NCI-H524 (cell line): ENCODE measurements at regions not wholly inside any gene's neighbourhood (a gene's known extent, or its start where the extent isn't known, plus 50 kb on each side); places are given as distances from the start of the nearest gene placed in this dataset.

ENCODE experiments used
- DNase-seq, 2 experiments: peaks; one replicate each; lab custom pipeline; 2025; lab: John Stamatoyannopoulos, UW

DNA sequence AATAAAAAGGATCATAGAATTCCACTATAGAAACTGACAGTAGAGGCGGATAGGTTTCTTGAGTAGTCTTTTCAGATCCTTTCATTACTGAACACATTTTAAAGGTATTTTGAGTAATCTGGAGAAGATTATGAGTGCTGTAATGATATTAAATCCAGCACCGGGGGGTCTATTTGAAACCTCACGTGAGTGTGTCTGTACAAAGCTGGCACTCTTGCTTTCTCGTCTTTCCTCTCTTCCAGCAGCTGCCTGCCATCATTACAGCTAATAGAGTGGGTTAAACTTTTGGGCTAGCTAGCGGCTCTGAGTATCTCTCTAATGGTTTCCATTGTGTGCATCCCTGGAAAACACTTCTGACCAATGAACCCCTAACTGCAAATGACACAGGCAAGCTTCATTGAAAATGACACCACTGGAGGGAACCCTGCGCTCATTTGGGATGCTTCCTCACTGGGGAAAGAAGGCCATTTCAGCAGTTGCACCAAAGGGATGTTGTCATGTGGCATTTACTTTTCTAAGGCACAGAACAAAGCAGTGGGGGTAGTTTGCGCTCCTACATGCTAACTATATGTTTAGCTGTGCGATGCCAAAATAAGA, 101.0 kb downstream of the HRH4 start:
- DNase-seq = no peak

GRCh38 chr18:24567199-24567598, 106.8 kb downstream of the HRH4 start:
- no peak for DNase-seq

- no peak for DNase-seq
Measured at GRCh38 chr18:24570716-24571115, 110.3 kb downstream of the HRH4 start.

GRCh38 chr18:24582771-24583170, 122.3 kb downstream of the HRH4 start:
- no peak for DNase-seq

DNA sequence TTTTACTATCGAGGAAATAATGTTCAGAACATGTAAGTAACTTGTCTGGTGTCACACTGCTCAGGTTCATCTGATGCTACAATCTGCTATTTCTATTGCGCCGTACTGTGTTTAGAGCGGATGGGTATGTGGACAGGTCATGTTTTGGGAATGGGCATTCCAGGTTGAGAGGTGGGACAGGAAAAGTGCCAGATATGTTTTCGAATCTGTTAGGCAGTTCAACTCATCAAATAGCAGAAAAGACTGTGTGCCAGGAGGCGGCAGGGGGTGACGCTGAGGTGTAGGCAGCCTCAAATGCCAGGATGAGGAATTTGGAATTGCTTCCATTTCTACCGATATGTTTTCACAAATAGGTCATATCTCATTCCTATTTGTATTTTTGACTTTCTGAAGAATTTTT, 123.8 kb downstream of the HRH4 start:
- DNase-seq = no peak

- DNase-seq = no peak
Measured at GRCh38 chr18:24584813-24585212, 124.4 kb downstream of the HRH4 start.

DNA sequence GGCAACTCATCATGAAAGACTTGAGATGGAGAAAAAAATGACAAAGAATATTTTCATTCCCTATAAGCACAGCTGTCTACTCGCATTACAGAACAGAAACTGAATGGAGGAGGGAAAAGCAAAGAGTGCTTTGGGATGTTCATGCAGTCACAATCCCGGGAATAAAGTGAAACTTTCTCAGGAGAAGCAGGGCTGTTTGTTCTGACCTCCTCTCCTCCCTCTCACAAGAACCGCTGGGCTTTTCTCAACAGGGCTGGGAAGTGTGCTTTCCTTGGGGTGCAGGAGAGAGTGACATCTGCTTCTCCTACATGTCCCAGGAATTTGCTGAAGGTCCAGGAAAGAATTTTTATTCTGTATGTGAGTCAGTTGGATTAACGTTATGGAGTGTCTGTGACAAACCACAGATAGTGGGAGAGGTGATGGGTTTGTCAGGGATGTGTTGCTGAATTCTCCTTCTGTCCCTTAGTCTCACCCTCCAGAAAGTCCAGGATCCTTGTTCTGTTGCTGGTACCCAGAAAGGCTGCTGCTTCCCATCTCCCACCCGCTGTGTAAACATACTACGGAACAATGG, 125.6 kb downstream of the HRH4 start:
- DNase-seq = no peak

GRCh38 chr18:24586662-24587360, 126.4 kb downstream of the HRH4 start:
- DNase-seq = peak in 1 of 2 experiments; percentile 21

- DNase-seq = no peak
Measured at GRCh38 chr18:24588440-24588839, 128.0 kb downstream of the HRH4 start.

- DNase-seq = no peak
Measured at GRCh38 chr18:24590946-24591345, 130.5 kb downstream of the HRH4 start.

DNA sequence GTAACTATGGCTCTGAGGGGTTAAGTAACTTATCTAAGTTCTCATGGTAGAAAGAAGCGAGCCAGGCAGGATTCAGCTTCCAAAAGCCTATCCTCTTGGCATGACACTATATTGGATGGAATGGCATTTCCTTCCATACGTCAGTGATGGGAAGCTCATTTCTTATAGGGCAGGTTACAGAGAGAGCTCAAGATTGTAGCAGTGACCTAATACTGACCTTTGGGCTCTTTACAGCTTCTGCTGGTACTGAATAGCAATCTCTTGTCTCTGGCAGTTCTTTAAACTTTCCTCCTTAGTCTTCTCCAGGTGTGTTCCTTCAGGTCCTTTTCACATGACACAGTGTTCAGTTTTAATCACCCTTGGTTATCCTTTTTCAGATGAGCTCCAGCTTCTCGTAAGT, 133.0 kb downstream of the HRH4 start:
- no peak for DNase-seq

DNA sequence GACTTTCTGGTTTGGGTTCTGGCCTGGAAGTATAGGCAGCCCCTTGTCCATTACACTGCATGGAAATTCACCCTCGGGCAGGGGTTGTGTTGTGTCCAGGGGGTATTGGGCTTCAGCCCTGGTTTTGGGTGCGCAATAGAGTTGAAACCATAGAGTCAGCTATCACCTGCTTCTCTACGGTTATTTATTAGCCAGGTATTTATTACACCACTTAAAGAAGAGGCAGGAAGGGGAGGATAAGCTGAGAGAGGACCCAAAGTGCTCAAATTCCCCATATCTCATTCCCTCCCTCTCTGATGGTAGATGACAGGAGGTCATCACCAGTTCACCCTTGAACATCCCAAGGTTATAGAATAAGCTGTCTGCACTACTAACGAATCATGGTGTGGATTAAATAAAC, 133.4 kb downstream of the HRH4 start:
- no peak for DNase-seq

- peak in 1 of 2 experiments; percentile 45 for DNase-seq
Measured at GRCh38 chr18:24595561-24596031, 135.2 kb downstream of the HRH4 start.

- peak; percentile 64 to 85 for DNase-seq
Measured at GRCh38 chr18:24600076-24600654, 139.7 kb downstream of the HRH4 start.

DNA sequence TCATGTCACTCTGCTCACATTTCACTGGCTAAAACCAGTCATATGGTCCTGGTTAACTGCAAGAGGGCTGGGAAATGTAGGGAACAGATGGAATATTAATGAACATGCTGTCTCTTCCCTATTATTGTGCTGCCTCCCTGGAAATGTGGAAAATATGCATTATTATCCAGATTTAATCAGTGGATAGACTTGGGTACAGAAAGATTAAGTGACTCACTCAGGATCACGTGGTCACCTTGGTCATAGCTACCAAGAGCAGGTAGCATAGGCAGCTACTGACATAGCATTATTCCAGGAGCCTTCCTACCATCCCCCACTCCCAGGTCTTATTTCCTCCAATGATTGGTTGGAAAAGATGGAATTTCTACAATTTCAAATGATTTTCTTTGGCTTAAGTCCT, 141.1 kb downstream of the HRH4 start:
- peak; percentile 78 to 92 for DNase-seq

DNA sequence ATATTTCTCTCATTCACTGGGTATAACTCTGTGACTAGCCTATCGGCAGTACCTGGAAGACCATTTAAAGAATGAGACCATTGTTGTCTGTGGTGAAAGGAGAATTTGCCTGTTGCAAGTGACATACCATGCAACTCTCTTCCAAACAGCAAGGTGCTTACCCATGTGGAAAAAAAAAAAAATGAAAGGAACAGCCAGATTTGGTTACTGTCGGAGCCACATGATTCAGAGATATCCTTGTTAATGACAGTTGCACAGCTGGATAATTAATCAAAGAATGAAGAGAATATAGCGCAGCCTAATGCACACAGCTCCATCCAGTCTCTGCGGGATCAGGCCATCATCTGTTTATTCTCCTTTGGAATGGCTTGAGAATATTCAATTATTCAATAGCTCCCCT, 141.8 kb downstream of the HRH4 start:
- DNase-seq = peak in 1 of 2 experiments; percentile 34

DNA sequence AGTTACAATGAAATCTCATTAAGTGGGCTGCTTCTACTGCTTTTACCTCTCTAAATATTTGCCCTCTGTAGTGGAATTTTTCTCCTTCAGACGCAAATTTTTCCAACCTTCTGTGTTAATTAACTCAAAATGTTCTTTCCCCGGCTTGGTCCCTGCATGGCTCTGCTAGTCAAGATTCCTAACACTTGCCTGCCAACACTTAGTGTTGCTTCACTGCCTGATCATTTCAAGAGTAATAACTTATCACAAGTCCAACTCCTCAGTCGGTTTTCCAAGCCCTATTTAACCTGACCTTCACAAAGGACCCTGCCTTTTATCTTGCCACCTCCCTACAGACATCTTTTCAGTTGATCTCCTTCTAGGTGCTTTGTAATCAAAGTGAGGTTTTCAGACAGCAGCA, 142.7 kb downstream of the HRH4 start:
- DNase-seq = no peak

DNA sequence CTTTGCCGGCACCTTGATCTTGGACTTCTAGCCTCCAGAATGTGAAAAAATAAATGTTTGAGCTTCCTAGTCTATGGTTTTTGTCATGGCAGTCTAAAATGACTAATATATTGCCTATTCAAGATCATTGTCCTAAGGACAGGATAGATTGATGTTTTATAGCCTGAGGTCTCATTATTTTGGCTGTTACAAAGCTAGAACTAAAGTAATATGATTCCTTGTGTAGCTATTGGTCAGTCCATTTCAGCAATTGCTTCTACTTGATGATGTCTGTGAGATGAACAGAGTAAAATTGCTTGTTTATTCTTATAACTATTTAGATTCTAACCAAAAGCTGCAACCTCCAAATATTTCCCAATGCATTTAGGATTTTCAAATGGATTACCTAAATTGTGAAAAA, 145.0 kb downstream of the HRH4 start:
- no peak for DNase-seq

- no peak for DNase-seq
Measured at GRCh38 chr18:24609254-24609653, 148.8 kb downstream of the HRH4 start.

- DNase-seq = peak in 1 of 2 experiments; percentile 6
Measured at GRCh38 chr18:24611075-24611474, 150.6 kb downstream of the HRH4 start.

DNA sequence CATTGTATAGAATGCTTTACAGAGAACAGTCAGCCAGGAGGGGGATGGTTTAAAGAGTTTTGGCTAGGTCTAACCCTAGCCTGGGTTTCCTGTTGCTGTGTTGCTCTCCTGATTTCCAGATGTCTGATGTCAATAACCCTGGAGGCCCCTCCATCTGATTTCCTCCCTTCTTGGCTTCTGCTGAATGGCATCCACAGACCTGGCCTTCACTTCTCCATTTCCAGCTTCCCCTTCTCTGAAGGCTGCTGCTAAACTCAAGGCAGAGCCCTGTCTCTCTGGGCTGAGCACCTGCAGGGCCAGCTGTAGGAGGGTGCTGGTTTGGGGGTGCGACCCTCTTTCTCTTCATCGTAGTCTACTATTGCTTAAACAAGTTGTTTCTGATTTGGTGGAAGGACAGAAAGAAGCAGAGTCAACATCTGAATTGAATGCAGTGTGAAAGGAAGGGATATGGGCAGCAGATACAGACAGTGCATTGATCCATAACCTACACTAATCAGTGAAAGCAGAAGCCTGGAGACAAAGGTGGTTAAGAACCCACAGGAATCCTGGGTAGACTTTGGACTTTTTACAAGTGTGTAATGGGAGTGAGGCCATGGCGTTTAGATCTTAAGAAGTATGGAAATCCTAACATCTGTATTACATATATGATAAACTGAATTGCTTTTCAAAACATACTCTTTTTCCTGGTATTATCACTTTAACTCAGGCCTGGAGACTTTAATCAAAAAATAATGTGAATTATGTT, 153.6 kb downstream of the HRH4 start:
- DNase-seq = no peak

DNA sequence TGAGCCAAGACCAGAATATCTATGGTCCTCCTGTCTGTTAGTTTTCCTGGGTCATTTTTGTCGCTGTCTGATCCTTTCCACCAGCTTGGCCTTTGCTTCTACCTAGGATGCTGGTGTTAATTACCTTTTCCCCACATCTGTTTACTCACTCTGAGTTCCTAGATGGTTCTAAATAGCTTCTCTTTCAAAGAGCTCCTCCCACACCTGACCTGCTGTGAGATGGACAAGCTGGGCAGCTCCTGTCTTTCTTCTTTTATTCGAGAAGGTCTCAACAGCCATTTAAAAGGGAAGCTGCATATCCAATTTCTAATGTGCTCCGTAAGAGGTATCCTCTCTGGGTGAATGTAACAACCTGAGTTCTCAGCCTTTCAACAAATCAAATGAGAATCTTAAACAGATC, 156.2 kb downstream of the HRH4 start:
- no peak for DNase-seq
